Mesothelial cell of epicardium (in vitro differentiated cells): ENCODE measurements at regions not wholly inside any gene's neighbourhood (a gene's known extent, or its start where the extent isn't known, plus 50 kb on each side); places are given as distances from the start of the nearest gene placed in this dataset.

ENCODE experiments used
- DNase-seq, 2 experiments: peaks; one replicate each; pipeline ENCODE4 v3.0.0; 2021; ENCODE audit warnings: low spot score in 2 of 2; ENCODE audit not compliant: unreplicated experiment in 2 of 2
- H3K27ac Mint-ChIP-seq: 2 replicates; pipeline ENCODE4 v1.8.0; 2021; ENCODE audit warnings: mixed read lengths
- H3K27me3 Mint-ChIP-seq: 2 replicates; pipeline ENCODE4 v1.8.0; 2021; ENCODE audit warnings: low read depth, mixed read lengths
- H3K36me3 Mint-ChIP-seq: 2 replicates; pipeline ENCODE4 v1.8.0; 2021; ENCODE audit warnings: mixed read lengths
- H3K4me1 Mint-ChIP-seq: 2 replicates; pipeline ENCODE4 v1.8.0; 2021; ENCODE audit warnings: mixed read lengths
- H3K4me3 Mint-ChIP-seq: 2 replicates; pipeline ENCODE4 v1.8.0; 2021; ENCODE audit warnings: mild to moderate bottlenecking, moderate library complexity, mixed read lengths
- H3K9me3 Mint-ChIP-seq: 2 replicates; pipeline ENCODE4 v1.8.0; 2021; ENCODE audit warnings: mixed read lengths
- CTCF ChIP-seq: fragments of 200-600 bp; sonication (generic); IDR thresholded peaks from one replicate; pipeline ENCODE4 v1.5.0; 2021; ENCODE audit warnings: antibody characterized with exemption; ENCODE audit not compliant: unreplicated experiment

GRCh38 chr10:28915989-28916588, 238.8 kb downstream of the BAMBI start:
- Mint-ChIP-seq H3K36me3 (no peaks in the 10 kb centered on the region), H3K9me3 (peaks cover 6% of the 10 kb centered on the region), H3K4me1 (peaks cover 29% of the 10 kb centered on the region), H3K4me3 (no peak overlapping the region), H3K27ac (peak overlapping the region; percentile 48), H3K27me3 (no peaks in the 10 kb centered on the region)
- DNase-seq, result no peak
- no peak for TF ChIP-seq CTCF

- TF ChIP-seq CTCF, result no peak
- Mint-ChIP-seq H3K36me3 (peaks cover 6% of the 10 kb centered on the region), H3K27ac (no peak overlapping the region), H3K27me3 (no peaks in the 10 kb centered on the region), H3K4me3 (no peak overlapping the region), H3K4me1 (peaks cover 19% of the 10 kb centered on the region), H3K9me3 (peaks cover 14% of the 10 kb centered on the region)
- DNase-seq, result no peak
Measured at GRCh38 chr10:28920091-28920490, 242.8 kb downstream of the BAMBI start.

- H3K4me3 Mint-ChIP-seq, result no peak overlapping the region
- no peaks in the 10 kb centered on the region for H3K27me3 Mint-ChIP-seq
- no peak for DNase-seq
- H3K27ac Mint-ChIP-seq, result no peak overlapping the region
- no peak for TF ChIP-seq CTCF
- H3K4me1 Mint-ChIP-seq, result peaks cover 17% of the 10 kb centered on the region
- peaks cover 14% of the 10 kb centered on the region for H3K9me3 Mint-ChIP-seq
- peaks cover 6% of the 10 kb centered on the region for H3K36me3 Mint-ChIP-seq
Measured at GRCh38 chr10:28922127-28922526, 244.8 kb downstream of the BAMBI start.

- Mint-ChIP-seq H3K36me3 (peaks cover 6% of the 10 kb centered on the region), H3K4me3 (no peak overlapping the region), H3K4me1 (peaks cover 17% of the 10 kb centered on the region), H3K27ac (no peak overlapping the region), H3K27me3 (no peaks in the 10 kb centered on the region), H3K9me3 (peaks cover 14% of the 10 kb centered on the region)
- no peak for DNase-seq
- TF ChIP-seq CTCF, result no peak
Measured at GRCh38 chr10:28922861-28923260, 245.5 kb downstream of the BAMBI start.

GRCh38 chr10:28924717-28925116, 247.4 kb downstream of the BAMBI start:
- H3K4me3 Mint-ChIP-seq, result peak overlapping the region; percentile 17
- peak overlapping the region; percentile 51 for H3K27ac Mint-ChIP-seq
- peaks cover 15% of the 10 kb centered on the region for H3K4me1 Mint-ChIP-seq
- TF ChIP-seq CTCF, result no peak
- H3K9me3 Mint-ChIP-seq, result peaks cover 12% of the 10 kb centered on the region
- no peak for DNase-seq
- H3K36me3 Mint-ChIP-seq, result peaks cover 6% of the 10 kb centered on the region
- H3K27me3 Mint-ChIP-seq, result no peaks in the 10 kb centered on the region
